ENCODE measurements at regions not wholly inside any gene's neighbourhood (a gene's known extent, or its start where the extent isn't known, plus 50 kb on each side); places are given as distances from the start of the nearest gene placed in this dataset.

DNA sequence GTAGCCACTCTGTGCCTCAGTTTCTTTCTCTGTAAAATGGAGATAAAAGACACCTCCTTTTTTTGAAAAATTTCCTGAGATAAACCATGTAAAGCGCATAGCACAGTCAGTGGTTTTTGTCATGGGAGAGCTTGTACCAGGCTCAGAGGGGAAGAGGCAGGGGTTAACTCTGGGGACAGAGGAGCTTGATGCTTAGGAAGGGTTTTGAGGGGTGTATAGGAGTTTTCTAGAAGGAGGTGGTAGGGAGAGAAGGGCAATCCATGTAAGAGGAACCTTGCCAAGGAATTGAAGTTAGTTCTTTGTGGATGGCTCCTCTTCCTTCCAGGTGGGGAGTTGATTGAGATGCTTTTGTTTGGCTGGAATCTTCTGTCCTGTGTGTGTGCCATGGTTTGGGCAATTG is 131.9 kb upstream of the GSE1 start:
- TF ChIP-seq POLR2A (IDR thresholded peaks at IDR 0.05; ENCODE audit: low read depth, low read length) (no peak), TAF1 (IDR thresholded peaks at IDR 0.05; ENCODE audit: low read depth, low read length) (no peak), POLR2AphosphoS5 (IDR thresholded peaks at IDR 0.05; ENCODE audit: low read depth, low read length) (no peak)

Measured in GM12891 (cell line).